OCI-LY7 (cell line): ENCODE measurements at regions not wholly inside any gene's neighbourhood (a gene's known extent, or its start where the extent isn't known, plus 50 kb on each side); places are given as distances from the start of the nearest gene placed in this dataset.

ENCODE experiments used
- BruUV-seq: library from RNA; stranded (reverse); fragments of 400-500 nt; replicated peaks from 2 replicates; lab custom pipeline; 2021; lab: Mats Ljungman, UMichigan
- CTCF ChIA-PET: fragments of 300-600 bp; sonication (Branson Sonifier 250); formaldehyde crosslinking; loops from one replicate; lab custom pipeline; 2022; ENCODE audit warnings: antibody characterized with exemption; ENCODE audit not compliant: unreplicated experiment; lab: Charles Lee
- POLR2A ChIA-PET: fragments of 300-600 bp; sonication (Branson Sonifier 250); formaldehyde crosslinking; loops from one replicate; lab custom pipeline; 2022; ENCODE audit warnings: antibody characterized with exemption; lab: Charles Lee
- DNase-seq: peaks from one replicate; pipeline ENCODE4 v3.0.0-alpha.2; 2015; ENCODE audit warnings: low spot score
- H2AFZ ChIP-seq: fragments of 200-600 bp; sonication (generic), shearing (Covaris generic); 2 replicates; pipeline ENCODE4 v1.6.1; 2014; ENCODE audit warnings: mild to moderate bottlenecking, antibody characterized with exemption, low read length, moderate library complexity
- H3K27ac ChIP-seq: fragments of 200-600 bp; sonication (generic); 2 replicates; pipeline ENCODE4 v1.5.1; 2014; ENCODE audit warnings: mixed run types, low read depth, mild to moderate bottlenecking, moderate library complexity, low read length, inconsistent platforms; ENCODE audit not compliant: poor library complexity, severe bottlenecking
- H3K36me3 ChIP-seq: fragments of 200-600 bp; sonication (generic); 2 replicates; pipeline ENCODE4 v1.6.1; 2014; ENCODE audit warnings: mild to moderate bottlenecking, antibody characterized with exemption, low read length, moderate library complexity, mixed read lengths; ENCODE audit not compliant: insufficient read depth
- H3K4me1 ChIP-seq: fragments of 200-600 bp; sonication (generic); 2 replicates; pipeline ENCODE4 v1.5.1; 2014; ENCODE audit warnings: mild to moderate bottlenecking, low read length; ENCODE audit not compliant: insufficient read depth, poor library complexity, severe bottlenecking
- H3K4me2 ChIP-seq: fragments of 200-600 bp; sonication (generic); 2 replicates; pipeline ENCODE4 v1.6.1; 2014; ENCODE audit warnings: mild to moderate bottlenecking, low read length
- H3K4me3 ChIP-seq: fragments of 200-600 bp; sonication (generic); 2 replicates; pipeline ENCODE4 v1.5.1; 2014; ENCODE audit warnings: mild to moderate bottlenecking, low read depth, low read length; ENCODE audit not compliant: poor library complexity, severe bottlenecking
- H3K79me2 ChIP-seq: fragments of 200-600 bp; sonication (generic); 2 replicates; pipeline ENCODE4 v1.6.1; 2016; ENCODE audit warnings: low read depth, mild to moderate bottlenecking, low read length, moderate library complexity, mixed read lengths; ENCODE audit not compliant: insufficient read depth
- H3K9me2 ChIP-seq: fragments of 200-600 bp; sonication (generic); 2 replicates; pipeline ENCODE4 v1.6.1; 2016; ENCODE audit warnings: mild to moderate bottlenecking, low read length, mixed read lengths; ENCODE audit not compliant: insufficient read depth
- H3K9me3 ChIP-seq: fragments of 200-600 bp; sonication (generic); 2 replicates; pipeline ENCODE4 v1.6.1; 2014; ENCODE audit warnings: mild to moderate bottlenecking, mixed run types, low read length, mixed read lengths
- H4K20me1 ChIP-seq: fragments of 200-600 bp; sonication (generic); 2 replicates; pipeline ENCODE4 v1.6.1; 2014; ENCODE audit warnings: mild to moderate bottlenecking, antibody characterized with exemption, low read length, moderate library complexity, mixed read lengths; ENCODE audit not compliant: insufficient read depth
- EZH2phosphoT487 ChIP-seq: fragments of 200-600 bp; sonication (generic); IDR thresholded peaks from 2 replicates; pipeline ENCODE4 v1.6.1; 2018; ENCODE audit warnings: low read depth, borderline replicate concordance, mild to moderate bottlenecking, mixed run types, antibody characterized with exemption, low read length, moderate library complexity, mixed read lengths
- intact Hi-C: fragments of 100-400 bp; cut with micrococcal nuclease; formaldehyde crosslinking; loops from one replicate; pipeline ENCODE4 v1.10.0; 2022; ENCODE audit not compliant: unreplicated experiment
- TF ChIP-seq, protein P1 (sequence below): fragments of 200-600 bp; sonication (generic); conservative IDR thresholded peaks from 2 replicates; pipeline ENCODE4 v1.5.1; 2014; ENCODE audit warnings: mild to moderate bottlenecking, antibody characterized with exemption, low read length, moderate library complexity, mixed read lengths

DNA sequence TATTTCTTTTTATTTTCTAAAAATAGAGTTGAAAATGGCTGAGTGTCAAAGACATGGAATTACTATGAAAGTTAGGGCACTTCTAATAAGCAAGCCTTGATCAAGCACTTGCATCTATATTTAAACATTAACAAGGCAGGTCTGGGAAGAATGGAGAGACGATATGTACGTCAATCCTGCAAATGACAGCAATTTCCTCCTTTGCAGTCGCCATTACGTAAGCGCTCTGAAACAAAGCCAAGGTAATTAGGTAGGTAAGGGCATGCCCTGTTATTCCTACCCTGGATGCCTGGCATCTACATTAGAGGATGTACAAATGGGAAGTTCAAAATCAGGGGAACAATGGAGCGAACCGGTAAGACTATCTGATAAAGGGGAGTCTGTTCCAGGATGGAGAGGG is 664.0 kb upstream of the ARGLU1 start:
- TF ChIP-seq, protein P1, sequence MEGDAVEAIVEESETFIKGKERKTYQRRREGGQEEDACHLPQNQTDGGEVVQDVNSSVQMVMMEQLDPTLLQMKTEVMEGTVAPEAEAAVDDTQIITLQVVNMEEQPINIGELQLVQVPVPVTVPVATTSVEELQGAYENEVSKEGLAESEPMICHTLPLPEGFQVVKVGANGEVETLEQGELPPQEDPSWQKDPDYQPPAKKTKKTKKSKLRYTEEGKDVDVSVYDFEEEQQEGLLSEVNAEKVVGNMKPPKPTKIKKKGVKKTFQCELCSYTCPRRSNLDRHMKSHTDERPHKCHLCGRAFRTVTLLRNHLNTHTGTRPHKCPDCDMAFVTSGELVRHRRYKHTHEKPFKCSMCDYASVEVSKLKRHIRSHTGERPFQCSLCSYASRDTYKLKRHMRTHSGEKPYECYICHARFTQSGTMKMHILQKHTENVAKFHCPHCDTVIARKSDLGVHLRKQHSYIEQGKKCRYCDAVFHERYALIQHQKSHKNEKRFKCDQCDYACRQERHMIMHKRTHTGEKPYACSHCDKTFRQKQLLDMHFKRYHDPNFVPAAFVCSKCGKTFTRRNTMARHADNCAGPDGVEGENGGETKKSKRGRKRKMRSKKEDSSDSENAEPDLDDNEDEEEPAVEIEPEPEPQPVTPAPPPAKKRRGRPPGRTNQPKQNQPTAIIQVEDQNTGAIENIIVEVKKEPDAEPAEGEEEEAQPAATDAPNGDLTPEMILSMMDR: no peak
- no peak for TF ChIP-seq EZH2phosphoT487
- Histone ChIP-seq H3K4me2 (no peak overlapping the region), H3K4me3 (no peak overlapping the region), H3K4me1 (no peaks in the 10 kb centered on the region), H3K27ac (no peak overlapping the region), H3K36me3 (no peaks in the 10 kb centered on the region), H3K79me2 (no peaks in the 10 kb centered on the region), H3K9me2 (no peaks in the 10 kb centered on the region), H4K20me1 (no peaks in the 10 kb centered on the region), H3K9me3 (no peaks in the 10 kb centered on the region), H2AFZ (no peak overlapping the region)
- POLR2A ChIA-PET: no interaction called here
- intact Hi-C loops: no loop called here
- no peak for DNase-seq
- no TSS peak for BruUV-seq
- CTCF ChIA-PET: no interaction called here

DNA sequence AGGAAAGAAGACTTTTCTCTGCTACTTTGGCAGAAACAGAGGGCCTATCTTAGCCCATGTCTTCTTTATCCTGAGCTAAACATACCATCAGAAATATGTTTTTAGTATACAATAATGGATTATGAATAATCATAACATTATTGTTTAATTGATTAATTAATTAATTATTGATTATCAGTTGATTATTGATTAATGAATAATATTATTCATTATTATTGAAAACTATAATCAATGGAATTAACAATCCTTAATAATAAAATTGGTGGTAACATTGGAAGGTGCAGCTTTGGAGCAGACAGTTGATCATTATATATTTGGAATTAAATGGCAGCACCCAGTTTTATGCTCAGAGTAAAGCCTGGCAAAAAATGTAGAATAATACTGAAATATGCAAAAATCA is 655.9 kb upstream of the ARGLU1 start:
- POLR2A ChIA-PET: no interaction called here
- Histone ChIP-seq H3K4me2 (no peak overlapping the region), H3K27ac (no peak overlapping the region), H3K9me2 (no peaks in the 10 kb centered on the region), H3K4me3 (no peak overlapping the region), H4K20me1 (no peaks in the 10 kb centered on the region), H3K79me2 (no peaks in the 10 kb centered on the region), H3K9me3 (no peaks in the 10 kb centered on the region), H2AFZ (no peak overlapping the region), H3K4me1 (no peaks in the 10 kb centered on the region), H3K36me3 (no peaks in the 10 kb centered on the region)
- CTCF ChIA-PET: no interaction called here
- no TSS peak for BruUV-seq
- intact Hi-C loops: no loop called here
- DNase-seq: no peak
- TF ChIP-seq, protein P1: no peak
- TF ChIP-seq EZH2phosphoT487: no peak

DNA sequence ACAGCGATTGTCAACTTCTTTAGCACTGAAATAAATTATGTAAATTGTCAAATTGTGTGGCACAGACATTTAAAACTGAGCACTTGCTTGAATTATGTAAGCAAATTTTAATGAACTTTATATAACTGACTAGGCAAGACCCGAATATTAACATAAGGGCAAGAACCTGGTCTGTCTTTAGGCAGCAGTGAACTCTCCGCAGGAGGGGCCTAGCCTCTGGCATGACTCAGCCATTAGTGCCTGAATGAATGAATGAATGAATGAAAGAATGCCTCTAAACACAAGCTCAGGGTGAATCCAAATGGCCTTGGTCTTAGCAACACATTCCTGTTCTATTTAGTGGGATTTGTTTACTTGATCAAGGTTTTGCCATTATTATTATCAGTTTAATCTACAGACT is 654.7 kb upstream of the ARGLU1 start:
- H3K36me3 ChIP-seq: no peaks in the 10 kb centered on the region

More for the DNA sequence above, 654.7 kb upstream of the ARGLU1 start:
- H4K20me1 ChIP-seq: no peaks in the 10 kb centered on the region
- CTCF ChIA-PET: no interaction called here
- TF ChIP-seq, protein P1: no peak
- no peak for TF ChIP-seq EZH2phosphoT487
- no peak overlapping the region for H2AFZ ChIP-seq
- BruUV-seq: no TSS peak
- no peaks in the 10 kb centered on the region for H3K4me1 ChIP-seq
- H3K4me2 ChIP-seq: no peak overlapping the region
- H3K4me3 ChIP-seq: no peak overlapping the region
- intact Hi-C loops: no loop called here
- POLR2A ChIA-PET: no interaction called here
- no peaks in the 10 kb centered on the region for H3K9me2 ChIP-seq
- H3K9me3 ChIP-seq: no peaks in the 10 kb centered on the region
- no peaks in the 10 kb centered on the region for H3K79me2 ChIP-seq
- H3K27ac ChIP-seq: no peak overlapping the region
- no peak for DNase-seq
